GOT3 (cell line): ENCODE measurements at regions not wholly inside any gene's neighbourhood (a gene's known extent, or its start where the extent isn't known, plus 50 kb on each side); places are given as distances from the start of the nearest gene placed in this dataset.

ENCODE experiments used
- DNase-seq: peaks from one replicate; lab custom pipeline; 2025; ENCODE audit warnings: mixed read lengths; lab: John Stamatoyannopoulos, UW

DNA sequence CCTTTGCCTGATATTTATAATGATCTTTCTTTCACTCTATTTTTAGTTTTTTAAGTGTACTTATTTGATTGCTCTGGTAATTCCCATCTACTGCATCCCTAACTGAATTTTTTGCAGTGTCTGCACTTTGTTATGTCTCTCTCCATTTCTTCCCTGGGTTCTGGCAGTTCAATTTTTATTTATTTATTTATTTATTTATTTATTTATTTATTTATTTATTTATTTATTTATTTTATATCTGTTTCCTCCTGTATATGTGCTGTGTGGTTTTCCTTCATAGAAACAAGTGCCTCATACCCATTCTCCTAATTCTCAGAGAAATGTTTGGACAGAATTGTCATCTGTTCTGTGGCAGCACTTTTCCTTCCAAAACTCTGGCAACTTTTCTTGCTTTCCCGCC is 2370.8 kb upstream of the WWC1 start:
- no peak for DNase-seq

GRCh38 chr5:165928971-165929370 is 2362.5 kb upstream of the WWC1 start:
- no peak for DNase-seq

GRCh38 chr5:165940541-165940940 is 2350.9 kb upstream of the WWC1 start:
- DNase-seq = no peak

GRCh38 chr5:165956854-165957253 is 2334.6 kb upstream of the WWC1 start:
- no peak for DNase-seq

- no peak for DNase-seq
Observed at GRCh38 chr5:165981671-165982070, 2309.8 kb upstream of the WWC1 start.

- no peak for DNase-seq
Observed at GRCh38 chr5:165996201-165996875, 2295.1 kb upstream of the WWC1 start.

DNA sequence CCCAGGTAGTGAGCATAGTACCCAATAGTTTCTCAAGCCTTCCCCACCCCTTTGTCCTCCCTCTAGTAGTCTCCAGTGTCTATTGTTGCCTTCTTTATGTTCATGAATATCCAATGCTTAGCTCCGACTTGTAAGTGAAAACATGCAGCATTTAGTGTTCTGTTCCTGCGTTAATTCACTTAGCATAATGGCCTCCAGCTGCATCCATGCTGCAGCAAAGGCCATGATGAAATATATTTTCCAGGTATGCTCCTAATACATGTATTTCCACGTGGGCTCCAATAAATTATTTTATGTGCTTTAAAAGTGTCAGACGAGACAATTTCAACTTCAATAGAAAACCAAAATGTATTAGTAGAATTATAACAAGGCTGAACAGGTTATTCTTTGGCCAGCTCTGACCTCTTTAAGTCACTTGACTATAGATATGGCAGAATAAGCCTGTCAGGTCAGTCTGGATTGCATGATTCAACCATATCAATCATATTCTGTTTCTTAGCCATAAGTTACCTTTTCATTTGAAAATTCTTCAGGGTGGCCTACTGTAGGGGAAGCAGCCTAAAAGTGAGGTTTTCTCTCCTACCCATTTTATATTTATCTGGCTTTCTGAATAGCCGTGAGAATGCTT is 2291.6 kb upstream of the WWC1 start:
- DNase-seq = no peak

- DNase-seq = no peak
Observed at GRCh38 chr5:166004006-166004405, 2287.4 kb upstream of the WWC1 start.

- DNase-seq = no peak
Observed at GRCh38 chr5:166013415-166013814, 2278.0 kb upstream of the WWC1 start.

DNA sequence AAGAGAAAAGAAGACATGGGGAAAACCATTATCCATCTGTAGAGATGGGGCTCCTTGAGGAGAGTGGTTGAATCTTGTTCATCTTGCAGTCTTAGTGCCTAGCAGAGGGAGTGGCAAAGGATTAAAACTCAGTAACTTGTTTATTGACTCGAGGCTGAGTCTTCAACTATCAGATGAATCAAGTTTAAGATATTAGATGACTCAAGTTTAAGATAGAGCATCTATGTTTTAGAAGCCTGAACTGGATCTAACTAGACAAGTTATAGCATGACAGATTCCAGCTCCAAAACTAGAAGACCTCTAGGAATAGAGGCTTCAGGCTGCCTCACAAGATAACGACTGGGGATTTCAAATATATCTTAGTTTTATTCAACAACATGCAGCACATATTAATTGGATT is 2277.2 kb upstream of the WWC1 start:
- no peak for DNase-seq

DNA sequence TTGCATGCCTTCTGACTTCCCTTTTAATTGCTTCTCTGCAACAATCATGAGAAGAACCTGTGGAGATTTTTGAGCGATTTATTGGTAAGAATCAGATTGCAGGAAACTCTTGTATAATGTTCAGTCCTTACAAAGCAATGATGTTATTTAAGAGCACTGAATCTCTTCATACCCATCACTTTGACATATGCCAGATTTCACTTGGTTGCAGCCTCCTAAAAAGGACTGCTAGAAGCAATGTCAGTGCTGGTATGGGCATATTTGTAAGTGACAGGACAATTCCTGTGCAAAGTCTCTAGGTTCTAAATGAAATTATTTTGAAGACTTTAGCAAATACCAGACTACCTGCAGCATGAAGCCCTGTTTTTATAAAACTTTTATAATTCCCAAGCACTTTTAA is 2272.7 kb upstream of the WWC1 start:
- no peak for DNase-seq

DNA sequence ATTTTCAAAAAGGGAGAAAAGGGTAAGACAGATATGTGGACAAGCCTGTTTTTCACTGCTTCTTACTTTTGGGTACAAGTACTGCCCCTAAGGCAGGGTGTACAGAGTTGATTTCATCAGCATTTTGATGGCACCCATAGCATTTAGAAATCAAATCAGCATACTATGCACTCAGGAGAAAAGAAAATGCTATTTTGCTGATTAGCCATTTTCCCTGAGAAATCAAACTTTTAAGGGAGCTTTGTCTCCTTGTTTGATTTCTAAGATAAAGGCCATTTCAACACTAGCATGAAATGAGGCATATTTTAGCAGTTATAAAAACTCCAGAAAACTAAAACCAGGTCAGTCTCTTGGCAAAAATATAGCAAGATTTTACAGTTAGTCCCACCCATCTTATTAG is 2269.4 kb upstream of the WWC1 start:
- DNase-seq = no peak

GRCh38 chr5:166024970-166025369 is 2266.5 kb upstream of the WWC1 start:
- DNase-seq = no peak

DNA sequence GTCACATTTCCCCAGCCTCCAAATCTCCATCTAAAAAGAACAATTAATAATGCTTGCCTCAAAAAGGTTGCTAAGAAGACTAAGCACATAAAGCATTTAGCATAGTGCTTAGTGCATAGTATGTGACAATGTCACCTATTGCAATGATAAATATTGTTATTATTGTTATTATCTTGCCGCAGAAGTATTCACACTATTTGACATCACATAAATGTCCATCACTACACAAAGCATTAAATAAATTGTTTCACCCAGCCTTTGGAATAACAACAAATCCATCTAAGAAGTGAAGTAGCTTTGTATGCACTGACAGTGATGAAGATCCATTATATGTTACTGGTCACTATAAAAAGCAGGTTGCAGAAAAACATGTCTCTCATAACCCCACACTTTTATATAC is 2263.9 kb upstream of the WWC1 start:
- DNase-seq = no peak

GRCh38 chr5:166031926-166032325 is 2259.5 kb upstream of the WWC1 start:
- DNase-seq = no peak

DNA sequence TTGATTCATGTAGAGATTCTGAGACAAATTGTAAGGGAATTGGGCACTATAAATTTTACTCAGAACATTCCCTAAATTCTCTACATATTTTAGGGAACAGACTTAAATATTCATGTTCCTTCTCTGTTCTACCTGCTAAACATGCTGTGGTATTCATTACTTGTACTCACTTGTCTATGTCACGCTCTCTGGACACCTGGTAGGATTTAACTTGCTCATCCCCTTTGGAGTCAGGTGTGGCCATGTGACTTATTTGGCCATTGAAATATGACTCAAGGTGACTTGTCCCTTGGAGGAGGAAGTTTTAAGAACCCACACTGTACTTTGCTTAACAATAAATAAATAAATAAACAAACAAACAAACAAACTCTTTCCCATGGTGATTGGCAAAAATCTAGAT is 2258.8 kb upstream of the WWC1 start:
- DNase-seq = no peak

DNA sequence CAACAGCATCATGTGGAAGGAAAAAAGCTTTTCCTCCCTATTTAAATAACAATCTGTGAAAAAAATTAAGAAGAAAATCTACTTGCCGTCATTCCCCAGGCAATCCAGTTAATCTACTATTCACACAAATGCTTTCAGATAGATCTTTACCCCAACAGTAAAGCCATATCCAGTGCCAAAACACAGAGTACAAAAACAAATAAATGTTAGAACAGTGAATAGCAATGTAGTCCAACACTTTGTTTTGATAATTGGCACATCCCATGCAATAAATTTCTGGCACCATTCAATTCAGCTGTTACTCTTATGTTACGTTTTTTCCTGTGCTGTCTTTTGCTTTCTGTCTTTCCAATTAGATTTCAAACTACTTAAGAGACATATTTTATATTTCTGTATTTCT is 2245.5 kb upstream of the WWC1 start:
- no peak for DNase-seq

- DNase-seq = no peak
Observed at GRCh38 chr5:166046956-166047355, 2244.5 kb upstream of the WWC1 start.

GRCh38 chr5:166050531-166050930 is 2240.9 kb upstream of the WWC1 start:
- no peak for DNase-seq

- DNase-seq = no peak
Observed at GRCh38 chr5:166058660-166059059, 2232.8 kb upstream of the WWC1 start.

- DNase-seq = no peak
Observed at GRCh38 chr5:166062094-166062493, 2229.4 kb upstream of the WWC1 start.

GRCh38 chr5:166062719-166063118 is 2228.7 kb upstream of the WWC1 start:
- no peak for DNase-seq

- no peak for DNase-seq
Observed at GRCh38 chr5:166063261-166063660, 2228.2 kb upstream of the WWC1 start.
